VCaP (cell line): ENCODE measurements at regions not wholly inside any gene's neighbourhood (a gene's known extent, or its start where the extent isn't known, plus 50 kb on each side); places are given as distances from the start of the nearest gene placed in this dataset.

Experiments used
- H3K27ac ChIP-seq: fragments of 450-650 bp; 2 replicates; pipeline ENCODE4 v1.5.1; 2017
- CTCF ChIP-seq: fragments of 450-650 bp; conservative IDR thresholded peaks from 2 replicates; pipeline ENCODE4 v1.5.1; 2017; ENCODE audit warnings: mild to moderate bottlenecking, moderate library complexity

GRCh38 chr11:128398517-128399250 lies 188.7 kb downstream of the ETS1 start:
- TF ChIP-seq CTCF, result no peak
- no peak overlapping the region for H3K27ac ChIP-seq

- no peak overlapping the region for H3K27ac ChIP-seq
- TF ChIP-seq CTCF, result no peak
Observed at GRCh38 chr11:128397362-128397761, 190.0 kb downstream of the ETS1 start.

- no peak overlapping the region for H3K27ac ChIP-seq
- TF ChIP-seq CTCF, result no peak
Observed at GRCh38 chr11:128394431-128395089, 192.8 kb downstream of the ETS1 start.

GRCh38 chr11:128392259-128392658 lies 195.1 kb downstream of the ETS1 start:
- TF ChIP-seq CTCF, result no peak
- H3K27ac ChIP-seq, result no peak overlapping the region

- TF ChIP-seq CTCF, result no peak
Observed at GRCh38 chr11:128391811-128392210, 195.5 kb downstream of the ETS1 start.

GRCh38 chr11:128390246-128390645 lies 197.1 kb downstream of the ETS1 start:
- no peak overlapping the region for H3K27ac ChIP-seq
- no peak for TF ChIP-seq CTCF

More at GRCh38 chr11:128391811-128392210, 195.5 kb downstream of the ETS1 start:
- H3K27ac ChIP-seq, result no peak overlapping the region

GRCh38 chr11:128389461-128389976 lies 197.8 kb downstream of the ETS1 start:
- no peak overlapping the region for H3K27ac ChIP-seq
- TF ChIP-seq CTCF, result no peak
